CD4-positive, alpha-beta T cell (primary cell): ENCODE measurements at regions not wholly inside any gene's neighbourhood (a gene's known extent, or its start where the extent isn't known, plus 50 kb on each side); places are given as distances from the start of the nearest gene placed in this dataset.

Experiments used
- ATAC-seq: fragments of 200-7000 bp; cut with Tn5 transposase; one replicate; pipeline ENCODE4 v1.10.0; 2022; ENCODE audit warnings: mild to moderate bottlenecking; ENCODE audit not compliant: poor library complexity
- CTCF ChIA-PET: fragments of 350-600 bp; sonication (Branson Sonifier 250); formaldehyde crosslinking; loops from one replicate; lab custom pipeline; 2021; ENCODE audit warnings: antibody characterized with exemption, inconsistent platforms; lab: Charles Lee
- POLR2A ChIA-PET: fragments of 350-600 bp; sonication (Branson Sonifier 250); formaldehyde crosslinking; loops from one replicate; lab custom pipeline; 2021; ENCODE audit warnings: antibody characterized with exemption, inconsistent platforms; lab: Charles Lee
- DNase-seq, 14 experiments: peaks; one replicate each; pipeline ENCODE4 v3.0.0-alpha.2; 2013 to 2020; ENCODE audit warnings: mixed read lengths in 2 of 14
- H3K27ac ChIP-seq, 2 donors: one replicate each; pipeline versions ENCODE4 v1.5.1 to v1.7.0; 2013; ENCODE audit warnings: low read length in 2 of 2, low read depth in 1 of 2, mild to moderate bottlenecking in 1 of 2
- H3K27me3 ChIP-seq, 2 experiments: 1 replicate in 1 of 2; 2 replicates in 1 of 2; pipeline versions ENCODE4 v1.6.1 to v1.7.0; 2013; ENCODE audit warnings: low read length in 2 of 2, control low read depth in 1 of 2, mild to moderate bottlenecking in 1 of 2, moderate library complexity in 1 of 2; ENCODE audit not compliant: insufficient read depth in 2 of 2, control insufficient read depth in 1 of 2
- H3K36me3 ChIP-seq: one replicate; pipeline ENCODE4 v1.6.1; 2013; ENCODE audit warnings: low read length, control low read depth; ENCODE audit not compliant: insufficient read depth
- H3K4me1 ChIP-seq: one replicate; pipeline ENCODE4 v1.6.1; 2013; ENCODE audit warnings: low read length, control low read depth; ENCODE audit not compliant: insufficient read depth
- H3K4me3 ChIP-seq: one replicate; pipeline ENCODE4 v1.5.1; 2013; ENCODE audit warnings: mild to moderate bottlenecking, low read length, moderate library complexity
- H3K9me3 ChIP-seq, 2 experiments: 1 replicate in 1 of 2; 2 replicates in 1 of 2; pipeline versions ENCODE4 v1.6.1 to v1.7.0; 2013; ENCODE audit warnings: low read length in 2 of 2, mild to moderate bottlenecking in 2 of 2, control low read depth in 1 of 2, moderate library complexity in 1 of 2; ENCODE audit not compliant: control insufficient read depth in 1 of 2, insufficient read depth in 1 of 2
- H3K27ac Mint-ChIP-seq: one replicate; pipeline ENCODE4 v1.8.0; 2020; ENCODE audit warnings: mixed read lengths
- H3K27me3 Mint-ChIP-seq: one replicate; pipeline ENCODE4 v1.8.0; 2021; ENCODE audit warnings: mixed read lengths
- H3K36me3 Mint-ChIP-seq: one replicate; pipeline ENCODE4 v1.8.0; 2021; ENCODE audit warnings: low read depth, mixed read lengths
- H3K4me1 Mint-ChIP-seq: one replicate; pipeline ENCODE4 v1.8.0; 2021; ENCODE audit warnings: low read depth, mixed read lengths
- H3K4me3 Mint-ChIP-seq: one replicate; pipeline ENCODE4 v1.8.0; 2020; ENCODE audit warnings: mild to moderate bottlenecking, mixed read lengths
- H3K9me3 Mint-ChIP-seq: one replicate; pipeline ENCODE4 v1.8.0; 2020; ENCODE audit warnings: mixed read lengths
- intact Hi-C, 2 experiments: fragments of 100-400 bp; cut with DNase I in 1 of 2; cut with micrococcal nuclease in 1 of 2; formaldehyde crosslinking; loops; one replicate each; pipeline versions ENCODE4 v1.15.1 to v1.9.0; 2023 to 2025; cut with DNase I, micrococcal nuclease
- TF ChIP-seq, protein P1 (sequence below): fragments of 200-600 bp; IDR thresholded peaks from one replicate; pipeline ENCODE4 v1.8.0; 2022; ENCODE audit warnings: antibody characterized with exemption, mild to moderate bottlenecking

DNA sequence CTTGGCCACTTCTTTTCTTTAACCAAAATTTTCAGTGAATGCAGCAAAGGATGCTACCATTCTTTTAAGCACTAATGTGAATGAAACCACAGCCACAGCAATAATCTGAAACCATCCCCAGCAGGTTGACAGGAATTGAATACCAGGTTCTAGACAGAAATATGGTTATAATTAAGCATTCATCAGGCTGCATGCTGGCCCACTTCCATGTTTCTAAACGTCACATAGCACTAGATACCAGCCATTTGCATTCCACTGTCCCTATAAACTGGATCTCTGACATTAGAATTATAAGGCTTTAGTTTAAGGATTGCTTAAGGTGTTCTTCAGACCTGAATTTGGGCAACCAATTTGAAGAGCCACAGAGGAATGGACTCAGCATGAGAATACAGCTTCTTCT is 340.8 kb upstream of the KLF6 start:
- TF ChIP-seq, protein P1, sequence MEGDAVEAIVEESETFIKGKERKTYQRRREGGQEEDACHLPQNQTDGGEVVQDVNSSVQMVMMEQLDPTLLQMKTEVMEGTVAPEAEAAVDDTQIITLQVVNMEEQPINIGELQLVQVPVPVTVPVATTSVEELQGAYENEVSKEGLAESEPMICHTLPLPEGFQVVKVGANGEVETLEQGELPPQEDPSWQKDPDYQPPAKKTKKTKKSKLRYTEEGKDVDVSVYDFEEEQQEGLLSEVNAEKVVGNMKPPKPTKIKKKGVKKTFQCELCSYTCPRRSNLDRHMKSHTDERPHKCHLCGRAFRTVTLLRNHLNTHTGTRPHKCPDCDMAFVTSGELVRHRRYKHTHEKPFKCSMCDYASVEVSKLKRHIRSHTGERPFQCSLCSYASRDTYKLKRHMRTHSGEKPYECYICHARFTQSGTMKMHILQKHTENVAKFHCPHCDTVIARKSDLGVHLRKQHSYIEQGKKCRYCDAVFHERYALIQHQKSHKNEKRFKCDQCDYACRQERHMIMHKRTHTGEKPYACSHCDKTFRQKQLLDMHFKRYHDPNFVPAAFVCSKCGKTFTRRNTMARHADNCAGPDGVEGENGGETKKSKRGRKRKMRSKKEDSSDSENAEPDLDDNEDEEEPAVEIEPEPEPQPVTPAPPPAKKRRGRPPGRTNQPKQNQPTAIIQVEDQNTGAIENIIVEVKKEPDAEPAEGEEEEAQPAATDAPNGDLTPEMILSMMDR: no peak
- Histone ChIP-seq H3K27ac (no peak overlapping the region), H3K36me3 (no peaks in the 10 kb centered on the region), H3K27me3 (no peaks in the 10 kb centered on the region), H3K9me3 (peaks cover 3 to 9% of the 10 kb centered on the region in 2 experiments), H3K4me1 (peaks cover 33% of the 10 kb centered on the region), H3K4me3 (no peak overlapping the region)
- H3K27ac Mint-ChIP-seq: no peak overlapping the region
- no peaks in the 10 kb centered on the region for H3K27me3 Mint-ChIP-seq
- peaks cover 18% of the 10 kb centered on the region for H3K4me1 Mint-ChIP-seq
- intact Hi-C loops: no loop called here
- ATAC-seq (no peak), DNase-seq (no peak)
- H3K4me3 Mint-ChIP-seq: no peak overlapping the region
- ChIA-PET CTCF (no interaction called here), POLR2A (no interaction called here)
- no peaks in the 10 kb centered on the region for H3K36me3 Mint-ChIP-seq
- peaks cover 7% of the 10 kb centered on the region for H3K9me3 Mint-ChIP-seq

GRCh38 chr10:4121502-4122380 is 336.7 kb upstream of the KLF6 start:
- Histone ChIP-seq H3K9me3 (peaks cover 3 to 9% of the 10 kb centered on the region in 2 experiments), H3K4me3 (no peak overlapping the region), H3K36me3 (no peaks in the 10 kb centered on the region), H3K4me1 (peaks cover 8% of the 10 kb centered on the region), H3K27me3 (no peaks in the 10 kb centered on the region), H3K27ac (no peak overlapping the region)
- intact Hi-C loops: no loop called here
- H3K4me1 Mint-ChIP-seq: peaks cover 6% of the 10 kb centered on the region
- H3K27me3 Mint-ChIP-seq: no peaks in the 10 kb centered on the region
- H3K27ac Mint-ChIP-seq: no peak overlapping the region
- POLR2A ChIA-PET: interaction anchor here (1.2 kb wide), 1 partner anchor 10 kb away, joined by 4 read pairs; no protein-coding TSS in a partner anchor
- TF ChIP-seq, protein P1: no peak
- CTCF ChIA-PET: no interaction called here
- DNase-seq (peak in 3 of 14 experiments; percentile 28 to 51 (median 40)), ATAC-seq (no peak)
- H3K36me3 Mint-ChIP-seq: no peaks in the 10 kb centered on the region
- peaks cover 7% of the 10 kb centered on the region for H3K9me3 Mint-ChIP-seq
- H3K4me3 Mint-ChIP-seq: peak overlapping the region; percentile 13

DNA sequence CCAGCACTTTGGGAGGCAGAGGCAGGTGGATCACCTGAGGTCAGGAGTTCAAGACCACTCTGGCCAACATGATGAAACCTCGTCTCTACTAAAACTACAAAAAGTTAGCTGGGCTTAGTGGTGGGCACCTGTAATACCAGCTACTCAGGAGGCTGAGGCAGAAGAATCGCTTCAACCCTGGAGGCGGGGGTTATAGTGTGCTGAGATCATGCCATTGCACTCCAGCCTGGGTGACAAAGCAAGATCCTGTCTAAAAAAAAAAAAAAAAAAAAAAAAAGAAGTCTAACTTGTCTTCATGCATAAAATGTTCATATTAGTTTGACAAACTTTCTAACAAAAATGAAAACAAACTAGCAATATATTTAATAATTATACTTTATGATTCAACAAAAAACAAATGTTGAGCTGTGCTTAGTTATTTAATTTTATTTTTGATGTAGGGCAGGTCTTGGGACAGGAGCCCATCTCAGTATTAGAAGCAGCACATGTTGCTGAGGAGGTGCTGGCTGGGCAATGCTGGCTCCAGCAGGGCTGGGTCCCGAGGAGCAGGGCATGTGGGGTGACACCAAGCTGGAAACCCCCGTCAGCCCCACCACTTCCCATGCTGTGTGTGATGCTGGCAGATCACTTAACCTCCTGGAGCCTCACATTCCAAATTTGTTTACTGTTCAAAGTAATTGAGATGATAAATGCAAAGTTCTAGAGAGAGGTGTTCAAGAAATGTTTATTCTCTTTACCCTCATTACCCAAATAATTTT is 335.3 kb upstream of the KLF6 start:
- Histone ChIP-seq H3K4me1 (peaks cover 8% of the 10 kb centered on the region), H3K27ac (no peak overlapping the region), H3K9me3 (peaks cover 3 to 5% of the 10 kb centered on the region in 2 experiments), H3K27me3 (no peaks in the 10 kb centered on the region), H3K4me3 (no peak overlapping the region), H3K36me3 (no peaks in the 10 kb centered on the region)
- Mint-ChIP-seq H3K36me3 (no peaks in the 10 kb centered on the region), H3K4me3 (no peak overlapping the region), H3K9me3 (peaks cover 4% of the 10 kb centered on the region), H3K27me3 (no peaks in the 10 kb centered on the region), H3K4me1 (peaks cover 6% of the 10 kb centered on the region), H3K27ac (no peak overlapping the region)
- TF ChIP-seq, protein P1: no peak
- intact Hi-C loops: no loop called here
- ATAC-seq (peak; percentile 41), DNase-seq (peak in 3 of 14 experiments; percentile 42 to 71 (median 60))
- ChIA-PET POLR2A (no interaction called here), CTCF (interaction anchor here (0.7 kb wide), 3 partner anchors 11 to 182 kb away, joined by 3 to 5 read pairs (median 4); no protein-coding TSS in a partner anchor)
